GM21619 (cell line): ENCODE measurements at regions not wholly inside any gene's neighbourhood (a gene's known extent, or its start where the extent isn't known, plus 50 kb on each side); places are given as distances from the start of the nearest gene placed in this dataset.
A peak's percentile ranks its signal among the peaks of the same experiment; 100 is the strongest.

Experiments
- ATAC-seq: cut with Tn5 transposase; IDR thresholded peaks from one replicate; pipeline ENCODE4 v1.9.1; 2021; ENCODE audit not compliant: unreplicated experiment

DNA sequence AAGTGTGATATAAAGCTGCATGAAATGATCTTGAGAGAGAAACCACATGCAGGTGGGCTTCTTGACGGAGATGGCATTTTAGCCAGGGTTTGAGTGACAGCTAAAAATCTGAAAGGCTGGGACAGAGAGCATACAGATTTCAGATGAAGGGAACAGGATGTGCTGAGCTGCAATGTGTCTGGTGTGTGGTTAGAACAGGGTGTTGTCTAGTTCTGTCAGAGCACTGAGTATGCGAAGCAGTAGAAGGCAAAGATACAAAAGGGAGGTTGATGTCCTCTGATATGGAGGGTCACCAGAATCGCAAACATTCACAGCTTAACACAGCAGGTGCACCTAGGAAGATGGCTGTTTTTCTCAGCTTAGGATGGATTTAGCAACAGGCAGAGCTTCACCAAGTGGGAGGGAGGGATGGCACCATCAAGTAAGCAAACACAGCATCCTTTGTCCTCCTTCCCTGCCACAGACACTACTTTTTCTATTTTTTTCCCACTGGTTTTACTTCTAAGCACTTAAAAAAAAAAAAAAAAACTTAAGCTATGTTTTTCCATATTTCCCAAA is 182.5 kb downstream of the TMX3 start:
- no peak for ATAC-seq

GRCh38 chr18:68525091-68525490 is 189.8 kb downstream of the TMX3 start:
- ATAC-seq: no peak

- peak; percentile 62 for ATAC-seq
These were observed 194.4 kb downstream of the TMX3 start for GRCh38 chr18:68520406-68521075.

GRCh38 chr18:68519336-68519735 is 195.6 kb downstream of the TMX3 start:
- ATAC-seq: no peak

DNA sequence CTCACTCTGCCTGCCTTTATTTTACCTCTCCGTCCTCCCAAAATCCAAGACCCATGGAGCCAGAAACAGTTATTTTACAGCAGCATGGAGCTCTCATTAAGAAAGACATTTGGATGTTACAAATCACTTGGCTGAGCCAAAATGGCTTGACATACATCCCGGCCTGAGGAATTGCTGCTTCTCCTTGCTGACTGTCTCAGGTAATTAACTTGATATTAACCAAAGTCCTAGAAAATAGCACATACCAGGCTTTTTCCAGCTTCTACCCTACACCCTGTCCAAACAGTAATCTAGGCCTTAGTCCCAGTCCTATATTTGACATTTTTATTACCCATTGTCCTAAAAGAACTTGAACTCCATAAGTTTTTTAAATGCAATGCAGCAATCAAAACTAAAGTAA is 205.0 kb downstream of the TMX3 start:
- ATAC-seq: no peak

DNA sequence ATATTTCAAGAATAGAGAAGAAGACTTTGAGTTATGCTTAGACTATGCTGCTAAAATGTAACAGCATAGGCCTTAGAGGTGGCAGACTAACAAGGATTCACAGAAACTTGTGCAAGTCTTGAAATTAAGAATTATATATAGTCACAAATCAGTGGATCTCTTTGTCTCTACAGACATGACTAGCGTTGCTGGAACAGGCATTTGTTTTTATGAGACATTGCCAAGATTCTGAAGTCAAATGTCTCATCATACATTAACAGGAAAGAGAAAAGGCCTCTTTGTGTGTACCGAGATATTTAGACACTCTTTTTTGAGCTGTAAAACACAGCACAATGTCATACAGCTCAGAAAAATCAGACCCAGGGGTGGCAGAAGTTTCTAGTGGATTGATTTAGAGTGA is 207.1 kb downstream of the TMX3 start:
- no peak for ATAC-seq

- no peak for ATAC-seq
These were observed 209.7 kb downstream of the TMX3 start for GRCh38 chr18:68505178-68505574.

DNA sequence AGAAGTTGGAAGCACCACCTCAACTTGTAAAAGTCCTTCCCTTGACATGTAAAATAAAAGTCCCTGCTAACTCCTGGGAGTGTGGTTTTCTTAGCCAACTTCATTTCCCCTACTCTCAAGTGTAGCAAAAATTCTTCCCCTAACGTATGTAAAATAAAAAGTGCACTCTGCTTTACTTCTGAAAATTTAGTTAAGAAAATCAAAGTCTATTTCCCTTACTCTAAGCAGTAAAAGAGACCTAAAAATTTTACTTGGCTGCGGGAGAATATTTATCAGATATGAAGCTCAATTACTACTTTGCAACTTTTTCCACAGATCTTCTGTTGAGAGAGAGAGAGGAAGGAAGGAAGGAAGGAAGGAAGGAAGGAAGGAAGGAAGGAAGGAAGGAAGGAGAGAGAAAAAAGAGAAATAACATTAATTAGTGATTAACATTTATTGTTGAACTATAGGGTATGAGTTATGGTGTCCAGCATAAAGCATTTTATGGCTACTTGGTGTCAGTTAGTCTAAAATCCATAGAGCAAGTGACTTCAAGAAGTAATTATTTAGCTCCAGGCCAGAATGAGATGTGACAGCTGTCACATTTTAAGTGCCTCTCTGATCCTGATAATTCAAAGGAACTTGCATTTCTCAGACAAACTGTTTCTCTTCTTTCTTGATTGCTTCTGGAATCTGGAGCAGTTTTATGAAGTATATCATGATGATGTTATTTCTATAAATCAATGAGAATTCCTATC is 210.3 kb downstream of the TMX3 start:
- ATAC-seq: no peak

DNA sequence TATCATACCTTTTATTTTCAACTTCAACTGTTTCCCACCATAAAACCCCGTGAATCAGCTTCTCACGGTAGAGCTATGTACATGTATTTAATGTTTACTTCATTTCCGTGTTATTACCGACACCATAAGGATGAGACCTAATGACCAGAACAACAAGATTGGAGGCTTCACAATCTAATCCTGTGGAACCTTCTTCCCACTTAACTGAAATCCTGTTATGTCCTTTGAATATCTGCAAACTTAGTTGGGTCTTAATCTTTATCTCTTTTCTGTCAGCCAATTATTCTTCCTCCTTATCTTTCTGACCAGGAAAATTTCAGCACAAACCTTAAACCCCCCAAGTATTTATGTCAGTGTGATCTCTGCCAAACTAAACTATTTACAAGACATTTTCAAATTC is 214.4 kb downstream of the TMX3 start:
- ATAC-seq: no peak

- ATAC-seq: no peak
These were observed 215.8 kb downstream of the TMX3 start for GRCh38 chr18:68499141-68499540.

- ATAC-seq: no peak
These were observed 216.3 kb downstream of the TMX3 start for GRCh38 chr18:68498636-68499035.

GRCh38 chr18:68498185-68498584 is 216.7 kb downstream of the TMX3 start:
- ATAC-seq: no peak

- no peak for ATAC-seq
These were observed 219.9 kb downstream of the TMX3 start for GRCh38 chr18:68494802-68495581.

DNA sequence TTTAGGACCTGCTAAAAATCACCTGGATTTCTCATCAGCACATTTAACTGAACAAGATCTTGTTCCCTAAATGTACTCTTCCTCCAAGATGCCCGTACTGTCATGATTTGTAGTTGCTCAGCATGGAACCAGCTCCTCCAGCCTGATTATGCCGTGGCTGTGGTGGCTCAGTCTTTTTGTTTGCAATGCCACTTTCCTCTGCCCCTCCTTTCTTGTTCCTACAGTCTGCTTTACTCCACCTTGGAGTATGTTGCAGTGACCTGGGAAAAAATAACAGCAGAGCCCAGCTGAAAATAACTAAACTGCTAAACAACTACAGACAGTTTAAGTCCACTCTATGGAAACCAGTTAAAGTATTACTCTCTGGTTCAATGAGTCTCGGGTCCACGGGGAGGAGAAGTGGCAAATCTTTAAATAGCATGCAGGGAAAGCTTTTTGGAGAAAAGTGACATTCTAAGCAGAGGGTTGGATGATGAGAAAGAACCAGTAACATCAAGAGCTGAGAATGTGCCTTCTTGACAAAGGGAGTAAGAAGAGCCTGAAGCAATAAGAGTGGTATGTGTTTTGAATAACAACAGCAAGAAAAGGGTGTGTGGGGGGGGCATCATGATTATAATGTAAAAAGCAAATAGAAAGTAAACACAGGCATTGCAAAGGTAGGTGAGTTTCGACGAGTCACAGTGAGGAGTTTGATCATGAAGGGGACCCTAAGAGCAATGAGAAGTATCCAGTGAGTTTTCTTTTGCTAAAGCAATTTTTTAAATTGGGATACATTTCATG is 225.7 kb downstream of the TMX3 start:
- ATAC-seq: no peak

DNA sequence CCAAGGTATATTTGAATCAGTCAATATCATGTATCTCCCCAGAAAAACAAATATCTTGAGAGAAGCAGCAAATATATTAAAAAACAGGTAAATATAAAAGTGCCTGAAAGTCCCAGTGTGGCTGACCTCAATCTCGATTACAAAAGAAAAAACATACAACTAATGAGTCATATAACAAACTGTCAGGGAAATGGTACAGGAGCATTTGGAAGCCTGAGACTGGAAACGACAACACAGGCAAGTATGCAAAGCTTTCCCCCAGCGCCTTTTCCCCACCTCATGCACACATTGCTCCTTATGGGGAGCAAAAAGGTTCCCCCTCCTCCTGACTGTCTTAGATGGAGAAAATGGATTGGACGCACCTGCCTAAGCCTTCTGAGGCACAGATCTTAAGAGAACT is 230.7 kb downstream of the TMX3 start:
- no peak for ATAC-seq

DNA sequence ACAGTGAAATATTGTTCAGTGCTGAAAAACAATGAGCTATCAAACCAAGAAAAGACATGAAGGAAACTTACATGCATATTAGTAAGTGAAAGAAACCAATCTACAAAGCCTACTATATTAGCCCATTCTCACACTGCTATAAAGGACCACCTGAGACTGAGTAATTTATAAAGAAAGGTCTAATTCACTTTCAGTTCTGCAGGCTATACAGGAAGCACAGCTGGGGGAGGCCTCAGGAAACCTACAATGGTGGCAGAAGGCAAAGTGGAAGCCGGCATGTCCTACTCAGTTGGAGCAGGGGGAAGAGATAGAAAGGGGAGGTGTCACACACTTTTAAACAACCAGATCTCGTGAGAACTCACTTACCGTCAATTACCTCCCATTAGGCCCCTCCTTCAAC is 232.1 kb downstream of the TMX3 start:
- ATAC-seq: no peak

GRCh38 chr18:68480196-68480595 is 234.7 kb downstream of the TMX3 start:
- ATAC-seq: no peak

DNA sequence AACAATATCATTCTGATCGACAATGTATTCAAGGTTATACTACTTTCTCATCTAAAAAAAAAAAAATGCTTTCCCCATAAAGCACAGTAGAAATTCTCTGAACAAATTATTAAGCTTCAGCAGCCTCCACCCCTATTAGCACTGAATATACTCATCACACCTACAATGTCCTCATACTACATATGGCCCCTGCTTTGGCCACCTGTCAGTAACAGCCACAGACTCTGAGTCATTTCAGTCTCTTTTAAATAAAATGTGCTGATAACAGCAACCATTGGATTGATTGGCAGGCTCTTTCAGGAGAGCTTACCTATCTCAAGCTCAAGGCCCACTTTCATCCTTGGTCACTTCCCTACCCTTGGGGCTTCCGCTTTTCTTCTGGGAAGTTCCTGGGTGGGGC is 236.7 kb downstream of the TMX3 start:
- no peak for ATAC-seq

DNA sequence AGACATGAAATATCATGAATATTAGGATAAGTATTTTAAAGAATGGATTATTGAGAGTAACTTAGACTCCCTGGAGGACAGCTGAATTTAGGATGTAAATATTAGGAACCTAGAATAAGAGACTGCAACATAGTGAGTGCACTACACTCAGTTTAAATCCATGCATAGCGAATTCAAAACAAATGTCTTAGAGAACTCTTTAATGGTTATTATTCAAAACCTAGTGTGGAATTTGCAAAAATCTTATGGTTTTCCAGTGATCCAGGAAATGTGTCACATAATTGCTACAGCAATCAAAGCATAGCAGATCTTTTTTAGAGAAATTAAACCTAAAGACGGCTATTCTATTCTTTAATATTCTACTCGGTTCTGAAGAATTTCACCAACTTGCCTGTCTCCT is 239.0 kb downstream of the TMX3 start:
- ATAC-seq: no peak

GRCh38 chr18:68472701-68473295 is 242.1 kb downstream of the TMX3 start:
- ATAC-seq: no peak
